HCT116 (cell line): ENCODE measurements at regions not wholly inside any gene's neighbourhood (a gene's known extent, or its start where the extent isn't known, plus 50 kb on each side); places are given as distances from the start of the nearest gene placed in this dataset.

Experiments used
- ATAC-seq: fragments of 200-7000 bp; cut with Tn5 transposase; 2 replicates; pipeline ENCODE4 v1.9.1; 2020; ENCODE audit warnings: mild to moderate bottlenecking, moderate library complexity
- BruUV-seq: library from RNA; stranded (reverse); fragments of 400-500 nt; replicated peaks from 2 replicates; lab custom pipeline; 2021; lab: Mats Ljungman, UMichigan
- CTCF ChIA-PET: fragments of 300-600 bp; sonication (Branson Sonifier 250); formaldehyde crosslinking; loops from one replicate; lab custom pipeline; 2021; ENCODE audit warnings: antibody characterized with exemption; lab: Charles Lee
- POLR2A ChIA-PET: fragments of 300-600, 350-600 bp; sonication (Branson Sonifier 250); formaldehyde crosslinking; loops from one replicate; lab custom pipeline; 2021; ENCODE audit warnings: antibody characterized with exemption; lab: Charles Lee
- RAD21 ChIA-PET, 2 experiments: fragments of 300-600 bp; sonication (Branson Sonifier 250); formaldehyde crosslinking; loops; one replicate each; lab custom pipeline; 2023; ENCODE audit warnings: low total read pairs in 2 of 2; ENCODE audit not compliant: uncharacterized antibody in 2 of 2, unreplicated experiment in 2 of 2, low non-redundant PET in 1 of 2; lab: Charles Lee
- DNase-seq: peaks from one replicate; pipeline ENCODE4 v3.0.0-alpha.2; 2010; ENCODE audit warnings: low read depth, low spot score
- H2AFZ ChIP-seq: fragments of 200-600 bp; shearing (Covaris generic), sonication (generic); 2 replicates; pipeline ENCODE4 v1.6.1; 2017; ENCODE audit warnings: low read depth, mixed run types, mixed read lengths, antibody characterized with exemption, low read length; ENCODE audit not compliant: poor library complexity, severe bottlenecking
- H3K27ac ChIP-seq: 2 replicates; pipeline ENCODE4 v1.5.1; 2012; ENCODE audit warnings: low read depth, low read length
- H3K27me3 ChIP-seq: fragments of 200-600 bp; sonication (generic); 2 replicates; pipeline ENCODE4 v1.6.1; 2016; ENCODE audit warnings: mixed run types, low read length, mixed read lengths; ENCODE audit not compliant: insufficient read depth
- H3K36me3 ChIP-seq, 2 experiments: fragments of 200-500 bp in 1 of 2; fragments of 200-600 bp in 1 of 2; sonication (Bioruptor generic) in 1 of 2; sonication (generic) in 1 of 2; 2 replicates each; pipeline versions ENCODE4 v1.5.1 to v1.6.1; 2014 to 2016; ENCODE audit warnings: low read length in 2 of 2, inconsistent platforms in 1 of 2, mixed read lengths in 1 of 2, mixed run types in 1 of 2; ENCODE audit not compliant: insufficient read depth in 2 of 2, control insufficient read depth in 1 of 2
- H3K4me1 ChIP-seq, 2 experiments: fragments of 200-600 bp in 1 of 2; sonication (generic) in 1 of 2; 2 replicates each; pipeline versions ENCODE4 v1.5.1 to v1.6.1; 2012 to 2017; ENCODE audit warnings: low read length in 2 of 2, inconsistent platforms in 1 of 2, mild to moderate bottlenecking in 1 of 2, mixed read lengths in 1 of 2, mixed run types in 1 of 2, moderate library complexity in 1 of 2; ENCODE audit not compliant: insufficient read depth in 2 of 2, control insufficient read depth in 1 of 2
- H3K4me2 ChIP-seq: fragments of 200-600 bp; sonication (generic); 2 replicates; pipeline ENCODE4 v1.6.1; 2017; ENCODE audit warnings: mixed run types, low read length, mixed read lengths
- H3K4me3 ChIP-seq, 2 experiments: fragments of 200-600 bp in 1 of 2; sonication (generic) in 1 of 2; replicated peaks in 1 of 2; 2 replicates each; pipeline ENCODE4 v1.5.1; 2011 to 2016; ENCODE audit warnings: low read length in 2 of 2, control low read depth in 1 of 2, low read depth in 1 of 2, mild to moderate bottlenecking in 1 of 2, mixed read lengths in 1 of 2, mixed run types in 1 of 2
- H3K79me2 ChIP-seq: fragments of 200-600 bp; sonication (generic); 2 replicates; pipeline ENCODE4 v1.6.1; 2017; ENCODE audit warnings: mild to moderate bottlenecking, mixed run types, low read length, moderate library complexity, mixed read lengths; ENCODE audit not compliant: insufficient read depth
- H3K9ac ChIP-seq: fragments of 200-600 bp; sonication (generic); 2 replicates; pipeline ENCODE4 v1.6.1; 2016; ENCODE audit warnings: low read length, mixed read lengths
- H3K9me2 ChIP-seq: fragments of 200-600 bp; sonication (generic), shearing (Covaris generic); 2 replicates; pipeline ENCODE4 v1.6.1; 2017; ENCODE audit warnings: mixed run types, mild to moderate bottlenecking, moderate library complexity; ENCODE audit not compliant: insufficient read depth
- H3K9me3 ChIP-seq, 2 experiments: fragments of 200-500 bp in 1 of 2; fragments of 200-600 bp in 1 of 2; sonication (Bioruptor generic) in 1 of 2; sonication (generic) in 1 of 2; 2 replicates each; pipeline ENCODE4 v1.6.1; 2014 to 2017; ENCODE audit warnings: low read length in 2 of 2, mixed read lengths in 2 of 2, inconsistent platforms in 1 of 2, low read depth in 1 of 2, mild to moderate bottlenecking in 1 of 2, mixed run types in 1 of 2, moderate library complexity in 1 of 2; ENCODE audit not compliant: control insufficient read depth in 1 of 2, insufficient read depth in 1 of 2
- H4K20me1 ChIP-seq: fragments of 200-600 bp; sonication (generic), shearing (Covaris generic); 2 replicates; pipeline ENCODE4 v1.6.1; 2017; ENCODE audit warnings: mixed run types, mild to moderate bottlenecking, moderate library complexity; ENCODE audit not compliant: insufficient read depth
- CTCF ChIP-seq, 3 experiments: fragments of 200-600 bp in 1 of 3; sonication (generic) in 1 of 3; IDR thresholded peaks in 2 of 3; conservative IDR thresholded peaks in 1 of 3; 2 replicates each; pipeline ENCODE4 v1.5.1; 2012 to 2017; ENCODE audit warnings: low read depth in 2 of 3, low read length in 2 of 3, antibody characterized with exemption in 1 of 3, borderline replicate concordance in 1 of 3, control low read depth in 1 of 3, mild to moderate bottlenecking in 1 of 3, mixed read lengths in 1 of 3, mixed run types in 1 of 3, moderate library complexity in 1 of 3; ENCODE audit not compliant: insufficient read depth in 1 of 3
- ZNF274 ChIP-seq: fragments of 200-500 bp; sonication (Bioruptor generic); IDR thresholded peaks from 2 replicates; pipeline ENCODE4 v1.6.1; 2014; ENCODE audit warnings: mild to moderate bottlenecking, low read depth, low read length, inconsistent platforms
- intact Hi-C: fragments of 100-400 bp; cut with micrococcal nuclease; formaldehyde crosslinking; loops from 2 replicates; pipeline ENCODE4 v1.10.0; 2022

- no peak for ATAC-seq
- RAD21 ChIA-PET, result no interaction called here
These were observed 77.3 kb downstream of the RPE65 start for GRCh38 chr1:68372487-68372886.

More at GRCh38 chr1:68372487-68372886, 77.3 kb downstream of the RPE65 start:
- Histone ChIP-seq H2AFZ (no peak overlapping the region), H3K4me3 (no peak overlapping the region), H3K9me2 (no peaks in the 10 kb centered on the region), H3K4me2 (no peak overlapping the region), H4K20me1 (no peaks in the 10 kb centered on the region), H3K27ac (no peak overlapping the region), H3K9me3 (no peaks in the 10 kb centered on the region), H3K9ac (no peak overlapping the region), H3K27me3 (no peaks in the 10 kb centered on the region), H3K4me1 (peaks cover 21 to 27% of the 10 kb centered on the region in 2 experiments), H3K36me3 (no peaks in the 10 kb centered on the region), H3K79me2 (no peaks in the 10 kb centered on the region)
- peak in 2 of 3 experiments; percentile 21 to 29; a peak in 4 of 6 replicates for TF ChIP-seq CTCF (IDR thresholded peaks at IDR 0.05 in 2 of 3, conservative IDR thresholded peaks at IDR 0.05 in 1 of 3; ENCODE audit: borderline replicate concordance in 1 of 3, insufficient read depth in 1 of 3, low read depth in 2 of 3, low read length in 2 of 3)
- TF ChIP-seq ZNF274, result no peak
- DNase-seq, result no peak
- CTCF ChIA-PET, result interaction anchor here (0.7 kb wide), 1 partner anchor 472 kb away, joined by 3 read pairs; no protein-coding TSS in a partner anchor
- POLR2A ChIA-PET, result interaction anchor here (0.7 kb wide), 1 partner anchor 26 kb away, joined by 5 read pairs; no protein-coding TSS in a partner anchor
- BruUV-seq, result no TSS peak
- intact Hi-C loops, result no loop called here
